IPS DF 4.7 (cell line): ENCODE measurements at regions not wholly inside any gene's neighbourhood (a gene's known extent, or its start where the extent isn't known, plus 50 kb on each side); places are given as distances from the start of the nearest gene placed in this dataset.
"Not testable (repeated sequence)": the region's sequence is repeated elsewhere in the genome, so short reads cannot be mapped to it uniquely, and the experiment has no call there.

ENCODE experiments used
- DNase-seq: peaks from one replicate; pipeline ENCODE4 v3.0.0-alpha.2; 2013; ENCODE audit warnings: low spot score; ENCODE audit errors: extremely low read depth

- DNase-seq: no peak
Observed at GRCh38 chr14:62501021-62501750, 544.1 kb downstream of the KCNH5 start.

- no peak for DNase-seq
Observed at GRCh38 chr14:62505045-62505444, 540.2 kb downstream of the KCNH5 start.

GRCh38 chr14:62521309-62521708 is 523.9 kb downstream of the KCNH5 start:
- not testable (repeated sequence) for DNase-seq

- no peak for DNase-seq
Observed at GRCh38 chr14:62528296-62528695, 517.0 kb downstream of the KCNH5 start.

GRCh38 chr14:62532181-62532580 is 513.1 kb downstream of the KCNH5 start:
- no peak for DNase-seq

- no peak for DNase-seq
Observed at GRCh38 chr14:62546862-62547474, 498.3 kb downstream of the KCNH5 start.

- DNase-seq: no peak
Observed at GRCh38 chr14:62557416-62557815, 487.8 kb downstream of the KCNH5 start.

GRCh38 chr14:62558451-62558850 is 486.8 kb downstream of the KCNH5 start:
- DNase-seq: no peak

- DNase-seq: no peak
Observed at GRCh38 chr14:62585247-62585646, 460.0 kb downstream of the KCNH5 start.

GRCh38 chr14:62592877-62593276 is 452.4 kb downstream of the KCNH5 start:
- no peak for DNase-seq

- DNase-seq: no peak
Observed at GRCh38 chr14:62597143-62597542, 448.1 kb downstream of the KCNH5 start.

GRCh38 chr14:62599616-62600385 is 445.5 kb downstream of the KCNH5 start:
- no peak for DNase-seq

- DNase-seq: no peak
Observed at GRCh38 chr14:62602712-62603111, 442.5 kb downstream of the KCNH5 start.

GRCh38 chr14:62604524-62604923 is 440.7 kb downstream of the KCNH5 start:
- DNase-seq: no peak

GRCh38 chr14:62614122-62614521 is 431.1 kb downstream of the KCNH5 start:
- no peak for DNase-seq

GRCh38 chr14:62616668-62617067 is 428.6 kb downstream of the KCNH5 start:
- no peak for DNase-seq

- DNase-seq: no peak
Observed at GRCh38 chr14:62626416-62626815, 418.8 kb downstream of the KCNH5 start.

- no peak for DNase-seq
Observed at GRCh38 chr14:62629176-62629725, 416.0 kb downstream of the KCNH5 start.

- no peak for DNase-seq
Observed at GRCh38 chr14:62631176-62631575, 414.1 kb downstream of the KCNH5 start.

- no peak for DNase-seq
Observed at GRCh38 chr14:62632771-62633170, 412.5 kb downstream of the KCNH5 start.

GRCh38 chr14:62645649-62646048 is 399.6 kb downstream of the KCNH5 start:
- no peak for DNase-seq
